Mucosa of descending colon (tissue), 3 donors: ENCODE measurements at regions not wholly inside any gene's neighbourhood (a gene's known extent, or its start where the extent isn't known, plus 50 kb on each side); places are given as distances from the start of the nearest gene placed in this dataset.

ENCODE experiments used
- ATAC-seq: fragments of 200-7000 bp; cut with Tn5 transposase; one replicate; pipeline ENCODE4 v1.9.1; 2020; ENCODE audit warnings: mild to moderate bottlenecking, moderate library complexity
- DNase-seq, 3 donors: peaks; one replicate each; pipeline ENCODE4 v3.0.0-alpha.2; 2020
- H3K36me3 ChIP-seq: fragments of 200-600 bp; one replicate; pipeline ENCODE4 v1.8.0; 2021; ENCODE audit warnings: low read depth, mild to moderate bottlenecking
- H3K4me1 ChIP-seq: fragments of 200-600 bp; one replicate; pipeline ENCODE4 v1.8.0; 2021; ENCODE audit warnings: low read depth, mild to moderate bottlenecking
- H3K4me3 ChIP-seq: fragments of 200-600 bp; one replicate; pipeline ENCODE4 v1.8.0; 2021; ENCODE audit warnings: mild to moderate bottlenecking
- H3K9me3 ChIP-seq: fragments of 200-600 bp; one replicate; pipeline ENCODE4 v1.8.0; 2021; ENCODE audit warnings: mild to moderate bottlenecking
- intact Hi-C, 2 donors: fragments of 100-400 bp; cut with DNase I in 1 of 2; cut with micrococcal nuclease in 1 of 2; formaldehyde crosslinking; loops; one replicate each; pipeline versions ENCODE4 v1.11.0 to v1.11.1; 2022; cut with DNase I, micrococcal nuclease
- TF ChIP-seq, protein P1 (sequence below): fragments of 200-600 bp; IDR thresholded peaks from one replicate; pipeline ENCODE4 v1.8.0; 2022; ENCODE audit warnings: antibody characterized with exemption, mild to moderate bottlenecking
- donor health status: DM: no; HTN: no; CAD: no; lungs with moderate emphysema.
- donor health status: DM: no; HTN: no; CAD: no.
- donor health status: DM: no; HTN: yes; CAD: no.

DNA sequence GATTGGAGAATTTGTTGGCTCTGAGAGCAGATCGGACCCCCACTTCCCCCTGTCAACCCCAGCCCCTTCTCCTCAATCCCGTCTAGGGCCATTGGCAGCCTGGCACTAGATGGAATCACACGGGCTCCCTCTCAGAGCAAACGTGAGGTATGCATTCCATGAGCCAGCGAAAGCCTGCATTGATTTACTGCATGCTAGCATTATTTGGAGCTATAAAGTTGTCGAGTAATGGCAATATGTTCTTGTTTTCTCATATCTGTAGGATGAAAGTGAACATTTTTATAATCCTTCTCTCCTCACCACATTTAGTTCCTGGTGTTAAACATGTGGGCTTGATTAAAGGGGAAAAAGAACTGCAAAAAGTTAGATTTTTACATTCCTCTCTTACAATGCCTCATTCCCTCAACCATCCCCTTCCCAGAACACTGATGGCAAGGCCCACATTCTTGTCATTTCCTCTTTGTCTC, 159.2 kb downstream of the SPRY1 start:
- Histone ChIP-seq H3K36me3 (no peaks in the 10 kb centered on the region), H3K4me3 (no peak overlapping the region), H3K4me1 (peaks cover 32% of the 10 kb centered on the region), H3K9me3 (no peaks in the 10 kb centered on the region)
- TF ChIP-seq, protein P1, sequence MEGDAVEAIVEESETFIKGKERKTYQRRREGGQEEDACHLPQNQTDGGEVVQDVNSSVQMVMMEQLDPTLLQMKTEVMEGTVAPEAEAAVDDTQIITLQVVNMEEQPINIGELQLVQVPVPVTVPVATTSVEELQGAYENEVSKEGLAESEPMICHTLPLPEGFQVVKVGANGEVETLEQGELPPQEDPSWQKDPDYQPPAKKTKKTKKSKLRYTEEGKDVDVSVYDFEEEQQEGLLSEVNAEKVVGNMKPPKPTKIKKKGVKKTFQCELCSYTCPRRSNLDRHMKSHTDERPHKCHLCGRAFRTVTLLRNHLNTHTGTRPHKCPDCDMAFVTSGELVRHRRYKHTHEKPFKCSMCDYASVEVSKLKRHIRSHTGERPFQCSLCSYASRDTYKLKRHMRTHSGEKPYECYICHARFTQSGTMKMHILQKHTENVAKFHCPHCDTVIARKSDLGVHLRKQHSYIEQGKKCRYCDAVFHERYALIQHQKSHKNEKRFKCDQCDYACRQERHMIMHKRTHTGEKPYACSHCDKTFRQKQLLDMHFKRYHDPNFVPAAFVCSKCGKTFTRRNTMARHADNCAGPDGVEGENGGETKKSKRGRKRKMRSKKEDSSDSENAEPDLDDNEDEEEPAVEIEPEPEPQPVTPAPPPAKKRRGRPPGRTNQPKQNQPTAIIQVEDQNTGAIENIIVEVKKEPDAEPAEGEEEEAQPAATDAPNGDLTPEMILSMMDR, result no peak
- ATAC-seq (peak; percentile 57), DNase-seq (no peak)
- intact Hi-C loops, result no loop called here

DNA sequence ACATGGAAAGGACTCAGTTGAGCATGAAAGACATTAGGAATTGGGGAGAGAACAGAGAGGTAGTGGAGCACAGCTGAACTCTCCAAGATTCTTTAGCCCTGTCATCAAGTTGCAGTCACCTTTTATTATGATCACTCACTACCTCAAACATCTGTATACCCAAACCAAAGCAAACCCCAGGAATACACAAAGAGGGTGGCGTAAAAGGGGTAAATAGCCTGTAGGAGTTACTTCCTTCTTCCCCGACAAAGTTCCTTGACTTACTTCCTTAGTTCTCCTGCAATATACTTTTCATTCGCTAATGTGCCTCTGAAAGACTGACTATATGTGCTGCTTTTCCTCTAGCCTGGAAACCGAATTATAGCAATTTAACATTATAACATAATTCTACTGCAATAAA, 159.9 kb downstream of the SPRY1 start:
- DNase-seq (no peak), ATAC-seq (peak; percentile 69)
- peaks cover 32% of the 10 kb centered on the region for H3K4me1 ChIP-seq
- H3K9me3 ChIP-seq, result no peaks in the 10 kb centered on the region
- intact Hi-C loops, result no loop called here
- TF ChIP-seq, protein P1, result no peak
- no peak overlapping the region for H3K4me3 ChIP-seq
- H3K36me3 ChIP-seq, result no peaks in the 10 kb centered on the region

DNA sequence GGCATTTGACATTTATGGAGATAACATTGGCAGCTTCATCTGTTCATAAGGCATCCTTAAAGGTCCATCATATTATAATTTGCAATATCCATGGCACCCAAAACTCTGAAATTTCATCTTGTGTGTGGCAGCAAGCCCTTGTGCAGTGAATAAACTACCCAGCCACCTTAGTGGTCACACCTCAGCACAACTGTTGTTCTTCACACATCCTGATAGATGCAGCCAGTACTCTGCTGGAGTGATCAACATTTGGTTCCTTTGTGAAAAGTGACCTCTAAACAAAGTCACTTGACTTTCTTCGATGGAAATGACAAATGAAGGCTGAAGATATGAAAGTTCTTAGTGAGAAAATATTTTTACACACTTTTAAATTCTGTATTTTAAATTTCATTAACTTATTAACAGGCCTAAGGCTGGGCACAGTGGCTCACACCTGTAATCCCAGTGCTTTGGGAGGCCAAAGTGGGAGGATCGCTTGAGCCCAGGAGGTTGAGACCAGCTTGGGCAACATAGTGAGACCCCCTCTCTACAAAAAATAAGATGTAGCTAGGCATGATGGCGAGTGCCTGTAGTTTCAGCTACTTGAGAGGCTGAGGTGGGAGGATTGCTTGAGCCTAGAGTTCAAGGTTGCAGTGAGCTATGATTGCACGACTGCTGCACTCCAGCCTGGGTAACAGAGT, 161.4 kb downstream of the SPRY1 start:
- TF ChIP-seq, protein P1, result no peak
- Histone ChIP-seq H3K4me3 (no peak overlapping the region), H3K36me3 (no peaks in the 10 kb centered on the region), H3K9me3 (no peaks in the 10 kb centered on the region), H3K4me1 (peaks cover 32% of the 10 kb centered on the region)
- intact Hi-C loops, result no loop called here
- no peak for DNase-seq
- ATAC-seq, result no peak

DNA sequence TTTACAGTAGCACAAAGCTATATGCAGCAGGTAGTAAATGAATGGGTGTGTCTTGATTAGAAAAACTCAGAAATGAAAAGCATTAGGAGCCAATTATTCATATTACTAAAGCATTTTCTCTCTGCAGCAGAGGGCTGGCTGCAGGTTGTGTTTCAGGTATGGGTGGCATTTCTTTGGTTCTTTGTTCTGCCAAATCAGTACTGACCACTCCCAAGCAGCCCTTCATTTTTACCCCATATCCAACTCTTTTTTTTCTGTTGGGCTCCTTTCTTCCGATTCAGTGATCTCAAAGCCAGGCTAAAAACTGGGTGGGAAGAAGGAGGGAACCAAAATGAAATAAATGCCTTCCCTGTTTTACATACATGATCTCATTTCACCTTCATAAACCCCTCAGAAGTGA, 162.3 kb downstream of the SPRY1 start:
- Histone ChIP-seq H3K9me3 (no peaks in the 10 kb centered on the region), H3K4me1 (peaks cover 25% of the 10 kb centered on the region), H3K36me3 (no peaks in the 10 kb centered on the region), H3K4me3 (no peak overlapping the region)
- ATAC-seq (no peak), DNase-seq (no peak)
- intact Hi-C loops, result no loop called here
- TF ChIP-seq, protein P1, result no peak

DNA sequence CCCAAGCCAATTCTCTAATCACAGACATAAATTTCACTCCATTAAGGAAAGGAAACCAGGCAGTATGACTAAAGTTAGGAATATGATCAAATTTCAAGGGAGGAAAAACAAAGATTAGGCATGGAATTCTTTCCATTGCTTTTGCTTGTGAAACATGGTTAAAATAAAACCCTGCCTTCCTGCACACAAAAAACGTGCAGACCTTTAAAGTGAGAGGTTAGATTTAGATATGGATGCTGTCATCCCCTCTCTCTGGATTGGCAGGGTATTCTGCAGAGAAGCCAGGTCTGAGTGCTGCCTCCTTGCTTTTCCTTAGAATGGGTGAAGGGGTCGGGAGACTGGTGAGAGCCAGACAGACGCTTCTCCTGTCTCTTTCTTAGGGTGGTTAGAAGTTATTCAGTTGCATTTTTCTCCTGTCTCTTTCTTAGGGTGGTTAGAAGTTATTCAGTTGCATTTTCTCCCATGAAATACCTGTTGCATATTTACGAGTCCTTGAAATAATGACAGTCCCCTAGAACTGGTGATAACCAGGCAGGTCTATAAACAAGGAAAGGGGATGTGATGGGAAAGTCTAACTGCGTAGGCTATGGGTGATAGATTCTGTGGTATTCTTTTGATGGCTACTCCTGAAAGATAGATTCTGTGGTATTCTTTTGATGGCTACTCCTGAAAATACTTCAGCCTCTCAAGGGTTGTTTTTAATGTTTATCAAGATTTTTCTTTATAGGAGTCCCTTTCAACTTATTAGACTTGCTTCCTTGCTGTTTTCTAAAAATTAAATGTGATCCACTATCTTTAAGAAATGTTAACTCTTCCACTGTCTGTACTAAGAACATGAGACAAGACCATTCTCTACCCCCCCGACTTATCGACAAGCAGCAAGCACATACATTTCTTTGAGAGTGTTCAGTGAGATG, 163.6 kb downstream of the SPRY1 start:
- Histone ChIP-seq H3K9me3 (no peaks in the 10 kb centered on the region), H3K4me1 (peaks cover 14% of the 10 kb centered on the region), H3K4me3 (no peak overlapping the region), H3K36me3 (no peaks in the 10 kb centered on the region)
- DNase-seq, result no peak
- ATAC-seq, result no peak
- intact Hi-C loops, result no loop called here
- TF ChIP-seq, protein P1, result no peak
